HG03520 (cell line): ENCODE measurements at regions not wholly inside any gene's neighbourhood (a gene's known extent, or its start where the extent isn't known, plus 50 kb on each side); places are given as distances from the start of the nearest gene placed in this dataset.
"Not testable (repeated sequence)": the region's sequence is repeated elsewhere in the genome, so short reads cannot be mapped to it uniquely, and the experiment has no call there.

Experiments used
- ATAC-seq: cut with Tn5 transposase; IDR thresholded peaks from one replicate; pipeline ENCODE4 v1.9.1; 2021; ENCODE audit warnings: mild to moderate bottlenecking, moderate library complexity; ENCODE audit not compliant: unreplicated experiment

GRCh38 chr4:38278255-38278654 lies 318.1 kb downstream of the PTTG2 start:
- no peak for ATAC-seq

GRCh38 chr4:38279077-38279476 lies 318.9 kb downstream of the PTTG2 start:
- ATAC-seq = no peak

GRCh38 chr4:38279650-38280322 lies 319.6 kb downstream of the PTTG2 start:
- no peak for ATAC-seq

- ATAC-seq = no peak
Measured at GRCh38 chr4:38280323-38280706, 320.1 kb downstream of the PTTG2 start.

- ATAC-seq = no peak
Measured at GRCh38 chr4:38281371-38282071, 321.3 kb downstream of the PTTG2 start.

GRCh38 chr4:38283724-38284123 lies 323.5 kb downstream of the PTTG2 start:
- ATAC-seq = no peak

- ATAC-seq = no peak
Measured at GRCh38 chr4:38284294-38285030, 324.3 kb downstream of the PTTG2 start.

GRCh38 chr4:38287101-38287851 lies 327.1 kb downstream of the PTTG2 start:
- no peak for ATAC-seq

- no peak for ATAC-seq
Measured at GRCh38 chr4:38289553-38289952, 329.4 kb downstream of the PTTG2 start.

- no peak for ATAC-seq
Measured at GRCh38 chr4:38290366-38290765, 330.2 kb downstream of the PTTG2 start.

- ATAC-seq = no peak
Measured at GRCh38 chr4:38290914-38291313, 330.7 kb downstream of the PTTG2 start.

GRCh38 chr4:38292529-38292928 lies 332.3 kb downstream of the PTTG2 start:
- no peak for ATAC-seq

- ATAC-seq = no peak
Measured at GRCh38 chr4:38294238-38294637, 334.0 kb downstream of the PTTG2 start.

- ATAC-seq = no peak
Measured at GRCh38 chr4:38297061-38297460, 336.9 kb downstream of the PTTG2 start.

- ATAC-seq = no peak
Measured at GRCh38 chr4:38298868-38299713, 338.9 kb downstream of the PTTG2 start.

- no peak for ATAC-seq
Measured at GRCh38 chr4:38302910-38303309, 342.7 kb downstream of the PTTG2 start.

- not testable (repeated sequence) for ATAC-seq
Measured at GRCh38 chr4:38304460-38304859, 344.3 kb downstream of the PTTG2 start.

GRCh38 chr4:38306482-38307071 lies 346.4 kb downstream of the PTTG2 start:
- peak; percentile 50 for ATAC-seq

GRCh38 chr4:38308728-38309311 lies 348.6 kb downstream of the PTTG2 start:
- ATAC-seq = no peak

GRCh38 chr4:38309471-38309870 lies 349.3 kb downstream of the PTTG2 start:
- no peak for ATAC-seq
